T-cell (primary cell): ENCODE measurements at regions not wholly inside any gene's neighbourhood (a gene's known extent, or its start where the extent isn't known, plus 50 kb on each side); places are given as distances from the start of the nearest gene placed in this dataset.

Experiments
- ATAC-seq, 4 experiments: fragments of 200-7000 bp in 3 of 4; fragments of 150-1000 bp in 1 of 4; cut with Tn5 transposase; replicated peaks in 1 of 4; 1 replicate in 3 of 4; 2 replicates in 1 of 4; pipeline ENCODE4 v1.10.0; 2021; ENCODE audit warnings: moderate library complexity in 3 of 4, mild to moderate bottlenecking in 2 of 4, moderate number of reproducible peaks in 1 of 4
- CTCF ChIA-PET, 2 donors: fragments of 300-600 bp; sonication (Branson Sonifier 250); formaldehyde crosslinking; loops; one replicate each; lab custom pipeline; 2022; ENCODE audit warnings: antibody characterized with exemption in 2 of 2; lab: Charles Lee
- POLR2A ChIA-PET, 2 donors: fragments of 300-600 bp; sonication (Branson Sonifier 250); formaldehyde crosslinking; loops; one replicate each; lab custom pipeline; 2022; ENCODE audit warnings: antibody characterized with exemption in 2 of 2; lab: Charles Lee
- DNase-seq, 35 experiments: peaks; one replicate each; pipeline versions ENCODE4 v3.0.0 to v3.0.0-alpha.2; 2013 to 2023
- H3K27ac ChIP-seq: one replicate; pipeline ENCODE4 v1.5.1; 2013; ENCODE audit warnings: low read length
- H3K27me3 ChIP-seq, 2 experiments: replicated peaks in 1 of 2; 1 replicate in 1 of 2; 2 replicates in 1 of 2; pipeline versions ENCODE4 v1.6.1 to v1.7.0; 2013; ENCODE audit warnings: low read length in 1 of 2, mixed read lengths in 1 of 2; ENCODE audit not compliant: control insufficient read depth in 2 of 2, insufficient read depth in 2 of 2; ENCODE audit errors: extremely low read depth in 1 of 2
- H3K36me3 ChIP-seq, 2 donors: 1 replicate in 1 of 2; 2 replicates in 1 of 2; pipeline versions ENCODE4 v1.6.1 to v1.7.0; 2013; ENCODE audit warnings: low read length in 1 of 2; ENCODE audit not compliant: control insufficient read depth in 2 of 2, insufficient read depth in 1 of 2; ENCODE audit errors: extremely low read depth in 1 of 2
- H3K4me1 ChIP-seq, 2 experiments: 1 replicate in 1 of 2; 2 replicates in 1 of 2; pipeline versions ENCODE4 v1.6.1 to v1.7.0; 2013; ENCODE audit warnings: low read length in 2 of 2, mixed read lengths in 1 of 2; ENCODE audit not compliant: insufficient read depth in 2 of 2, control insufficient read depth in 1 of 2; ENCODE audit errors: extremely low read depth in 1 of 2
- H3K4me3 ChIP-seq, 2 donors: 1 replicate in 1 of 2; 2 replicates in 1 of 2; pipeline versions ENCODE4 v1.5.1 to v1.7.0; 2013; ENCODE audit warnings: mild to moderate bottlenecking in 2 of 2, low read length in 1 of 2, moderate library complexity in 1 of 2; ENCODE audit not compliant: control insufficient read depth in 1 of 2; ENCODE audit errors: extremely low read depth in 1 of 2
- H3K9me3 ChIP-seq: 2 replicates; pipeline ENCODE4 v1.7.0; 2013
- H3K27ac Mint-ChIP-seq, 2 donors: one replicate each; pipeline ENCODE4 v1.8.0; 2020 to 2021; ENCODE audit warnings: mild to moderate bottlenecking in 2 of 2, mixed read lengths in 2 of 2
- H3K27me3 Mint-ChIP-seq, 2 donors: one replicate each; pipeline ENCODE4 v1.8.0; 2021 to 2022; ENCODE audit warnings: mixed read lengths in 2 of 2
- H3K36me3 Mint-ChIP-seq: one replicate; pipeline ENCODE4 v1.8.0; 2021; ENCODE audit warnings: mixed read lengths
- H3K4me1 Mint-ChIP-seq, 3 donors: one replicate each; pipeline ENCODE4 v1.8.0; 2020 to 2022; ENCODE audit warnings: mixed read lengths in 3 of 3, mild to moderate bottlenecking in 1 of 3
- H3K4me3 Mint-ChIP-seq, 3 donors: one replicate each; pipeline ENCODE4 v1.8.0; 2020 to 2022; ENCODE audit warnings: mild to moderate bottlenecking in 3 of 3, mixed read lengths in 3 of 3, moderate library complexity in 3 of 3
- H3K9me3 Mint-ChIP-seq, 3 donors: one replicate each; pipeline ENCODE4 v1.8.0; 2020 to 2022; ENCODE audit warnings: mixed read lengths in 3 of 3
- WGBS: methylation state at CpG from one replicate; pipeline ENCODE4 v1.1.5; 2013; ENCODE audit warnings: missing lambda C conversion rate; ENCODE audit not compliant: insufficient coverage; 5-methylcytosine and 5-hydroxymethylcytosine counted together

DNA sequence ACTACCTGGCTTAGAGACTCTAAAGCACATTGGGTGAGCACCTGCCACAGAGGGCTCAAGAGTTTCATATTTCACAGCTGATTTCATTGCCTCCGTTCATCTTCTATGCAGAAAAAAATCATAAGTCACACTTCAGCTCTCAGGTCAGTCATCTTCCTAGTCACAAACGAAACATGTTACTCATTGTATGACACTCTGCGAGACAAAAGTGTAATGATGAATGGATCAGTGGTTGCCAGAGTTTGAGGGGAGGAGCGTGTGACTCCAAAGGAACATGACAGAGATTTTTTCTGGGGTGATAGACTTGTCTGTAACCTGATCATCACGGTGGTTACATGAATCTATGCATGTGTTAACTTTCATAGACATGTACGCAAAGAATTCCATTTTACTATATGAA, 195.2 kb upstream of the CNTNAP4 start:
- Mint-ChIP-seq H3K4me3 (no peak overlapping the region), H3K36me3 (no peaks in the 10 kb centered on the region), H3K27me3 (no peaks in the 10 kb centered on the region), H3K9me3 (peaks cover 0 to 6% (median 0%) of the 10 kb centered on the region in 3 donors), H3K27ac (no peak overlapping the region), H3K4me1 (no peaks in the 10 kb centered on the region)
- ATAC-seq: no peak
- ChIA-PET POLR2A (no interaction called here), CTCF (no interaction called here)
- no peaks in the 10 kb centered on the region for H3K27me3 ChIP-seq
- WGBS: 83% methylated on average over 2 of the region's 6 CpGs
- no peak for DNase-seq
- no peaks in the 10 kb centered on the region for H3K4me1 ChIP-seq
- no peak overlapping the region for H3K4me3 ChIP-seq
- H3K27ac ChIP-seq: no peak overlapping the region
- H3K9me3 ChIP-seq: no peaks in the 10 kb centered on the region
- no peaks in the 10 kb centered on the region for H3K36me3 ChIP-seq

- Mint-ChIP-seq H3K36me3 (no peaks in the 10 kb centered on the region), H3K27me3 (no peaks in the 10 kb centered on the region), H3K4me3 (no peak overlapping the region), H3K4me1 (no peaks in the 10 kb centered on the region), H3K27ac (no peak overlapping the region), H3K9me3 (peaks cover 21 to 27% (median 24%) of the 10 kb centered on the region in 3 donors)
- H3K4me3 ChIP-seq: no peak overlapping the region
- POLR2A ChIA-PET: no interaction called here
- no peaks in the 10 kb centered on the region for H3K4me1 ChIP-seq
- H3K9me3 ChIP-seq: peaks cover 2% of the 10 kb centered on the region
- no peak overlapping the region for H3K27ac ChIP-seq
- H3K27me3 ChIP-seq: no peaks in the 10 kb centered on the region
- CTCF ChIA-PET: no interaction called here
- 73% methylated on average over 5 of the region's 6 CpGs for WGBS
- no peaks in the 10 kb centered on the region for H3K36me3 ChIP-seq
- ATAC-seq: no peak
- DNase-seq: no peak
Measured at GRCh38 chr16:76106647-76107046, 170.6 kb upstream of the CNTNAP4 start.

DNA sequence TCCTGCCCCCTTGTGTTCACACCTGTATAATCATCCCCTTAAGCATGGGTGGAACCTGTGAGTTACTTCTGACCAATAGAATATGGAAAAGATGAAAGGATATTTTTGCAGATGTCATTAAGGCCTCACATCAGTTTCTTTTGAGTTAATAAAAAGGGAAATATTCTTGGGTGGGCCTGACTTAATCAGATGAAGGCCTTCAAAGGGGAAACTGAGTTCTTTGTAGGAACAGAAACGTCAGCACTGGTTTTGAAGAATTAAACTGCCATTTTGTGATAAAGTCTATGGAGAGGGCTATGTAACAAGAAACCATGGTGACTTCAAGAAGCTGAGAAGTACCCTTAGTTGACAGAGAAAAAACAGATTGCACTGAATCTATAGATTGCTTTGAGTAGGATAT, 168.7 kb upstream of the CNTNAP4 start:
- H3K27me3 ChIP-seq: no peaks in the 10 kb centered on the region
- H3K27ac ChIP-seq: no peak overlapping the region
- H3K27ac Mint-ChIP-seq: no peak overlapping the region
- CTCF ChIA-PET: no interaction called here
- no peaks in the 10 kb centered on the region for H3K4me1 Mint-ChIP-seq
- H3K9me3 ChIP-seq: no peaks in the 10 kb centered on the region
- POLR2A ChIA-PET: no interaction called here
- DNase-seq (no peak), ATAC-seq (no peak)
- no peaks in the 10 kb centered on the region for H3K4me1 ChIP-seq
- no peak overlapping the region for H3K4me3 ChIP-seq
- H3K36me3 Mint-ChIP-seq: no peaks in the 10 kb centered on the region
- H3K27me3 Mint-ChIP-seq: no peaks in the 10 kb centered on the region
- H3K4me3 Mint-ChIP-seq: no peak overlapping the region
- 55% methylated on average over 1 of the region's 1 CpG for WGBS
- H3K36me3 ChIP-seq: no peaks in the 10 kb centered on the region
- H3K9me3 Mint-ChIP-seq: peaks cover 6 to 23% (median 18%) of the 10 kb centered on the region in 3 donors

DNA sequence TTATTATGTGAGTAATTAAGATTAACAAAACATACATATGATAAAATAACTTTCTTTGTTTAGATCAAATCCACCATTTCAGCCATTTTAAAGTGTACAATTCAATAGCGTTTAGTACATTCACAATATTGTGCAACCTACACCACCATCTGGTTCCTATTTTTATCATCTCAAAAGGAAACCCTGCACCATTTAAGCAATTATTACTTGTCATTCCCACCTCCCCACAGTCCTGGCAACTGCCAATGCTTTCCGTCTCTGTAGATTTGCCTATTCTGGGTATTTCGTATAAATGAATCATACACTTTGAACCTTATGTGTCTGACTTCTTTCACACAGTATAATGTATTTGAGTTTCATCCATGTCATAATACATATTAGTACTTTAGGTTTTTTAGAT, 162.5 kb upstream of the CNTNAP4 start:
- H3K27ac Mint-ChIP-seq: no peak overlapping the region

DNA sequence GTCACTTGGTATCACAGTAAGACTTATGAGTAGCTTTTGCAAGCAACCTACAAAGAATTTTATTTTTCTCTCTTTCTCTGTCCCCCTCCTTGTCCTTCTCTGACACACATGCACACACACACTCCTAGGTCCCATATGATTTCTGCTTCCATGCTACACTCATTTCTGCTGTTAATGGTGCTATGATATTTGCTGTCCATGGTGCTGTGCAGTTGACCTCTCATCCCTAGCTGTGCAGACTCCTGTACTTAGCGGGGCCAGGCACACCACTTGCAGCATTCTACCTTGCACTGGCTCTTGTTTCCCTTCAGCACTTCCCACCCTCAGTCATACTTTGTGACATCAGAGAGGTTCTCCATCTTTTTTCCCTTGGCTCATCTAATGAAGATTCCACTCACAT, 158.9 kb upstream of the CNTNAP4 start:
- Mint-ChIP-seq H3K9me3 (peaks cover 13 to 17% (median 14%) of the 10 kb centered on the region in 3 donors), H3K27me3 (peaks cover 0 to 3% of the 10 kb centered on the region in 2 donors), H3K4me1 (no peaks in the 10 kb centered on the region), H3K36me3 (no peaks in the 10 kb centered on the region), H3K27ac (no peak overlapping the region), H3K4me3 (no peak overlapping the region)
- H3K27me3 ChIP-seq: no peaks in the 10 kb centered on the region
- CTCF ChIA-PET: no interaction called here
- 82% methylated on average over 1 of the region's 1 CpG for WGBS
- no peak overlapping the region for H3K4me3 ChIP-seq
- DNase-seq (no peak), ATAC-seq (no peak)
- H3K36me3 ChIP-seq: no peaks in the 10 kb centered on the region
- no peaks in the 10 kb centered on the region for H3K9me3 ChIP-seq
- POLR2A ChIA-PET: no interaction called here
- H3K4me1 ChIP-seq: no peaks in the 10 kb centered on the region
- no peak overlapping the region for H3K27ac ChIP-seq

More for the DNA sequence above, 162.5 kb upstream of the CNTNAP4 start:
- Histone ChIP-seq H3K36me3 (no peaks in the 10 kb centered on the region), H3K27ac (no peak overlapping the region), H3K4me1 (no peaks in the 10 kb centered on the region), H3K4me3 (no peak overlapping the region), H3K9me3 (no peaks in the 10 kb centered on the region), H3K27me3 (no peaks in the 10 kb centered on the region)
- CTCF ChIA-PET: no interaction called here
- Mint-ChIP-seq H3K27me3 (no peaks in the 10 kb centered on the region), H3K4me1 (no peaks in the 10 kb centered on the region), H3K4me3 (no peak overlapping the region), H3K36me3 (no peaks in the 10 kb centered on the region), H3K9me3 (peaks cover 9 to 17% (median 13%) of the 10 kb centered on the region in 3 donors)
- ATAC-seq (no peak), DNase-seq (no peak)
- WGBS: 20% methylated on average over 1 of the region's 3 CpGs
- POLR2A ChIA-PET: no interaction called here

DNA sequence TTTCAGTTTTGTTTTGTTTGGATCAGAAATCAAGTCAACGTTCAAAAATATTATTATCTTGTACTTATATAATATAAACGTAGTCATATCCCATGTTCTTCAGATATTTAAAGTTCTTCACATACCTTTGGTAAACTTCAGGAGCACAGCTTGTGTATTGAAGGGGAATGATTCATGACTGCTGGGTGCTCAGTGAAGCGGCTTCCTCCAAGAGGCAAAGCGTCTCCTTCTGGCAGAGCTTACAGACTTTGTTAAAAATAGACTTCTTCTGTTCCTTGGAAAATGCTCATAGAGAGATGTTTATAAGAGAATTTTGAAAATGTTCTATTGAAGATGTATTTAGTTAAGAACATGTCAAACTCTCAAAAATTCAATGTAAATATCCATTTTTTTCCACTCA, 155.6 kb upstream of the CNTNAP4 start:
- H3K36me3 Mint-ChIP-seq: no peaks in the 10 kb centered on the region
- peaks cover 13% of the 10 kb centered on the region in 3 donors for H3K9me3 Mint-ChIP-seq
- no peaks in the 10 kb centered on the region for H3K4me1 Mint-ChIP-seq
- Histone ChIP-seq H3K4me1 (no peaks in the 10 kb centered on the region), H3K36me3 (no peaks in the 10 kb centered on the region), H3K9me3 (no peaks in the 10 kb centered on the region), H3K4me3 (no peak overlapping the region), H3K27ac (no peak overlapping the region), H3K27me3 (no peaks in the 10 kb centered on the region)
- POLR2A ChIA-PET: no interaction called here
- H3K27ac Mint-ChIP-seq: no peak overlapping the region
- DNase-seq (no peak), ATAC-seq (no peak)
- no peak overlapping the region for H3K4me3 Mint-ChIP-seq
- CTCF ChIA-PET: no interaction called here
- WGBS: no CpG with 5 or more reads among the region's 4 CpGs
- peaks cover 0 to 3% of the 10 kb centered on the region in 2 donors for H3K27me3 Mint-ChIP-seq

GRCh38 chr16:76123966-76124365, 153.2 kb upstream of the CNTNAP4 start:
- DNase-seq (no peak), ATAC-seq (no peak)
- POLR2A ChIA-PET: no interaction called here
- CTCF ChIA-PET: no interaction called here
- Histone ChIP-seq H3K4me1 (no peaks in the 10 kb centered on the region), H3K27me3 (no peaks in the 10 kb centered on the region), H3K27ac (no peak overlapping the region), H3K36me3 (no peaks in the 10 kb centered on the region), H3K9me3 (no peaks in the 10 kb centered on the region), H3K4me3 (no peak overlapping the region)
- Mint-ChIP-seq H3K36me3 (no peaks in the 10 kb centered on the region), H3K27me3 (peaks cover 0 to 3% of the 10 kb centered on the region in 2 donors), H3K9me3 (peaks cover 8 to 12% (median 9%) of the 10 kb centered on the region in 3 donors), H3K4me1 (no peaks in the 10 kb centered on the region), H3K4me3 (no peak overlapping the region), H3K27ac (no peak overlapping the region)
- 89% methylated on average over 3 of the region's 3 CpGs for WGBS
